Thyroid gland (tissue), 4 donors: ENCODE measurements at regions not wholly inside any gene's neighbourhood (a gene's known extent, or its start where the extent isn't known, plus 50 kb on each side); places are given as distances from the start of the nearest gene placed in this dataset.

ENCODE experiments used
- DNase-seq, 2 donors: peaks; one replicate each; pipeline ENCODE4 v3.0.0-alpha.2; 2019
- H3K27ac ChIP-seq, 3 donors: fragments of 200-600 bp; sonication (generic); 1 replicate in 2 of 3; 2 replicates in 1 of 3; pipeline ENCODE4 v1.5.1; 2016 to 2019; ENCODE audit warnings: mild to moderate bottlenecking in 1 of 3, moderate library complexity in 1 of 3
- H3K27me3 ChIP-seq: fragments of 200-600 bp; sonication (generic); one replicate; pipeline ENCODE4 v1.5.1; 2019
- H3K36me3 ChIP-seq, 2 donors: fragments of 200-600 bp; sonication (generic); one replicate each; pipeline ENCODE4 v1.5.1; 2016 to 2019
- H3K4me1 ChIP-seq, 2 donors: fragments of 200-600 bp; sonication (generic); one replicate each; pipeline ENCODE4 v1.5.1; 2017 to 2019
- H3K4me3 ChIP-seq, 3 donors: fragments of 200-600 bp; sonication (generic); replicated peaks in 1 of 3; 1 replicate in 2 of 3; 2 replicates in 1 of 3; pipeline ENCODE4 v1.5.1; 2016; ENCODE audit warnings: mild to moderate bottlenecking in 1 of 3
- H3K9me3 ChIP-seq: fragments of 200-600 bp; sonication (generic); one replicate; pipeline ENCODE4 v1.5.1; 2017
- POLR2A ChIP-seq, 2 donors: fragments of 450-650 bp; IDR thresholded peaks; one replicate each; pipeline ENCODE4 v1.6.1; 2017; ENCODE audit warnings: antibody characterized with exemption in 2 of 2, mild to moderate bottlenecking in 2 of 2, moderate library complexity in 1 of 2
- WGBS, 2 donors: methylation state at CpG; one replicate each; pipeline ENCODE4 v1.1.5; 2017; 5-methylcytosine and 5-hydroxymethylcytosine counted together
- intact Hi-C: fragments of 100-400 bp; cut with DNase I; formaldehyde crosslinking; loops from one replicate; pipeline ENCODE4 v1.15.1; 2023
- TF ChIP-seq, protein P1 (sequence below), 6 experiments: fragments of 200-600 bp in 3 of 6; fragments of 450-650 bp in 3 of 6; sonication (generic) in 3 of 6; IDR thresholded peaks; one replicate each; pipeline ENCODE4 v1.5.1; 2016 to 2019; ENCODE audit warnings: antibody characterized with exemption in 6 of 6, mild to moderate bottlenecking in 2 of 6, inconsistent platforms in 1 of 6, moderate library complexity in 1 of 6

DNA sequence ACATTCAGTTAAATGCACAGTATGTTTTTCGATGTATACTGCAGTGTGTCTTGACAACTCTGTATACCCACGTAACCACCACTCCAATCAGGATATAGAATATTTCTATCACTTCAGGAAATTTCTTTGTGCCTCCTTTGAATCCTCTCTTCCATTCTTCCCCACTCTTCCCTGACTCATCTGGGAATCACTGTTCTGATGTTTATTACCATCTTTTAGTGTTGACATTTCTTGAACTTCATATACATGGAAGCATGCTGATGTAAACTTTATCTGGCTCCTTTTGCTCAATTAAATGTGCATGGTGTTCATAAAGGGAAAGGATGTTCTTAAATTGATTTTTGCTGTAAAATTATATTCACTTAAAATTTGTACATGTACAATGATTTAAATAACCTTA is 319.9 kb downstream of the PCDH7 start:
- no peak for DNase-seq
- intact Hi-C loops = no loop called here

DNA sequence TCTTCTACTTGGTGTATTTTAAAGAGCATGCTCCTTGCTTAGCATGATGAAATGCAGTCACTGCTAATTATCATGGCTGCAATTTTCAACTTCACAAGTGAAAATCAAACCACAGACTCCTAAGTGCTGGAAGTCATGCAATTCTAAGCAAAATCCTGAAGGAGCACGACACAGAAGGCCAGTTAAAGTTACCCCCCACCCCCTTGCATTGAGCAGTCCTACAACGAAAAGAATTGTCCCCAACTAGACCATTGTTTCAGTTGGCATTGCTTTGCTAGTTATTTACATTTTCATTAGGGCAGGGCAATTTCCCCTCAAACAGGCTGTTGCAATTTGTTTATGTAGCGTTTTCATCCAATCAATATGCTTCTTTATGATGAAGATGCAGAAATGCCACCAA is 321.2 kb downstream of the PCDH7 start:
- Histone ChIP-seq H3K27ac (no peak overlapping the region), H3K9me3 (no peaks in the 10 kb centered on the region), H3K4me1 (no peaks in the 10 kb centered on the region), H3K4me3 (no peak overlapping the region), H3K27me3 (no peaks in the 10 kb centered on the region), H3K36me3 (no peaks in the 10 kb centered on the region)
- WGBS, 2 donors = 67 to 71% methylated on average over 3 of the region's 3 CpGs
- intact Hi-C loops = no loop called here
- TF ChIP-seq, protein P1, sequence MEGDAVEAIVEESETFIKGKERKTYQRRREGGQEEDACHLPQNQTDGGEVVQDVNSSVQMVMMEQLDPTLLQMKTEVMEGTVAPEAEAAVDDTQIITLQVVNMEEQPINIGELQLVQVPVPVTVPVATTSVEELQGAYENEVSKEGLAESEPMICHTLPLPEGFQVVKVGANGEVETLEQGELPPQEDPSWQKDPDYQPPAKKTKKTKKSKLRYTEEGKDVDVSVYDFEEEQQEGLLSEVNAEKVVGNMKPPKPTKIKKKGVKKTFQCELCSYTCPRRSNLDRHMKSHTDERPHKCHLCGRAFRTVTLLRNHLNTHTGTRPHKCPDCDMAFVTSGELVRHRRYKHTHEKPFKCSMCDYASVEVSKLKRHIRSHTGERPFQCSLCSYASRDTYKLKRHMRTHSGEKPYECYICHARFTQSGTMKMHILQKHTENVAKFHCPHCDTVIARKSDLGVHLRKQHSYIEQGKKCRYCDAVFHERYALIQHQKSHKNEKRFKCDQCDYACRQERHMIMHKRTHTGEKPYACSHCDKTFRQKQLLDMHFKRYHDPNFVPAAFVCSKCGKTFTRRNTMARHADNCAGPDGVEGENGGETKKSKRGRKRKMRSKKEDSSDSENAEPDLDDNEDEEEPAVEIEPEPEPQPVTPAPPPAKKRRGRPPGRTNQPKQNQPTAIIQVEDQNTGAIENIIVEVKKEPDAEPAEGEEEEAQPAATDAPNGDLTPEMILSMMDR (IDR thresholded peaks at IDR 0.05) = no peak
- no peak for TF ChIP-seq POLR2A (IDR thresholded peaks at IDR 0.05)
- no peak for DNase-seq

More for the DNA sequence above, 319.9 kb downstream of the PCDH7 start:
- Histone ChIP-seq H3K9me3 (no peaks in the 10 kb centered on the region), H3K4me3 (no peak overlapping the region), H3K36me3 (no peaks in the 10 kb centered on the region), H3K4me1 (no peaks in the 10 kb centered on the region), H3K27ac (no peak overlapping the region), H3K27me3 (no peaks in the 10 kb centered on the region)
- 48 to 68% methylated on average over 2 of the region's 2 CpGs for WGBS, 2 donors
- TF ChIP-seq, protein P1 (IDR thresholded peaks at IDR 0.05) = no peak
- no peak for TF ChIP-seq POLR2A (IDR thresholded peaks at IDR 0.05)

DNA sequence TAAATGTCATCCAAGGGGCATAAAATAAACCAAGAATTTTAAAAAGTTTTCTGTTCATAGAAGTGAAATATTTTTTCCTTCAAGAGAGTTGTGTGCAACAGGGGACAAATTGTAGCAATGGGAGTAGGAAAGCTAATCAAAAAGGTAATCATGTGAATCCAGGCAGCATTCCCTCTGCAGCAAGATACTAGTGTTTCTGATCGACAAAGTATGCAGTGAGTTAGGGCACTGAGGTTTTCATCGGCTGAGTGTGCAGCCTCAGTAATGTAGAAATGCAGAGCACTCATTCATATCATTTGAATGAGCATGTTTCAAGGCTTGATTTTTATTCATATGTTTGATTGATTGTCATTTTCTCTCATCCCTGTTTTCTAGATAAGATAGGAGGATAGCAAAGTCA is 321.7 kb downstream of the PCDH7 start:
- TF ChIP-seq, protein P1 (IDR thresholded peaks at IDR 0.05) = no peak
- no peak for TF ChIP-seq POLR2A (IDR thresholded peaks at IDR 0.05)
- Histone ChIP-seq H3K27me3 (no peaks in the 10 kb centered on the region), H3K27ac (no peak overlapping the region), H3K9me3 (no peaks in the 10 kb centered on the region), H3K4me1 (no peaks in the 10 kb centered on the region), H3K36me3 (no peaks in the 10 kb centered on the region), H3K4me3 (no peak overlapping the region)
- peak in 1 of 2 donors; percentile 4 for DNase-seq
- intact Hi-C loops = no loop called here
- 41 to 55% methylated on average over 2 of the region's 2 CpGs for WGBS, 2 donors

DNA sequence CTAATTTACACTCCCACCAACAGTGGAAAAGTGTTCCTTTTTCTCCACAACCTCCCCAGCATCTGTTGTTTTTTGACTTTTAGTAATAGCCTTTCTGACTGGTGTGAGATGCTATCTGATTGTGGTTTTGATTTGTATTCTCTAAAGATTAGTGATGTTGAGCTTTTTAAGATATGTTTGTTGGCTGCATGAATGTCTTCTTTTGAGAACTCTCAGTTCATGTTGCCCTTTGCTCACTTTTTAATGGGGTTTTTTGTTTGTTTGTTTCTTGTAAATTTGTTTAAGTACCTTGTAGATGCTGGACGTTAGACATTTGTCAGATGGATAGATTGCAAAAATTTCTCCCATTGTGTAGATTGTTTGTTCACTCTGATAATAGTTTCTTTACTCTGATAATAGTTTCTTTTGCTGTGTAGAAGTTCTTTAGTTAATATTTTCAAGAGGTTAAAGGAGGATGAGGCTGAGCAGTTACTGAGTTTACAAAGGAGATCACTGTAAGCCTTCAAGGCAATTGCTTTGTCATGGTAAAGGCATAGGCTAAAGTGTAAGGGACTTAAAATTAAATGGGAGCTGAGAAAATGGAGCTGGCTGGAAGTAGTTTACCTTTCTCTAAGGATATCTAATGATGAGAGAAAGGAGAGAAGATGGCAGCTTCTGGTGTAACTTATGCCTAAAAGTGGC is 323.4 kb downstream of the PCDH7 start:
- intact Hi-C loops = no loop called here
- H3K4me3 ChIP-seq = no peak overlapping the region
- DNase-seq = no peak
- WGBS, 2 donors = 69 to 71% methylated on average over 1 of the region's 1 CpG
- H3K27ac ChIP-seq = no peak overlapping the region
- H3K27me3 ChIP-seq = no peaks in the 10 kb centered on the region
- no peaks in the 10 kb centered on the region for H3K36me3 ChIP-seq
- no peaks in the 10 kb centered on the region for H3K4me1 ChIP-seq
- H3K9me3 ChIP-seq = no peaks in the 10 kb centered on the region
- TF ChIP-seq POLR2A (IDR thresholded peaks at IDR 0.05) = no peak
- TF ChIP-seq, protein P1 (IDR thresholded peaks at IDR 0.05) = no peak

GRCh38 chr4:31045151-31045550 is 325.0 kb downstream of the PCDH7 start:
- no peak overlapping the region for H3K27ac ChIP-seq

More at GRCh38 chr4:31045151-31045550, 325.0 kb downstream of the PCDH7 start:
- WGBS, 2 donors = 75 to 76% methylated on average over 4 of the region's 4 CpGs
- Histone ChIP-seq H3K9me3 (no peaks in the 10 kb centered on the region), H3K27me3 (no peaks in the 10 kb centered on the region), H3K4me1 (no peaks in the 10 kb centered on the region), H3K36me3 (no peaks in the 10 kb centered on the region), H3K4me3 (no peak overlapping the region)
- intact Hi-C loops = no loop called here
- no peak for TF ChIP-seq POLR2A (IDR thresholded peaks at IDR 0.05)
- TF ChIP-seq, protein P1 (IDR thresholded peaks at IDR 0.05) = no peak
- no peak for DNase-seq
